Transverse colon (tissue), 4 donors: ENCODE measurements at regions not wholly inside any gene's neighbourhood (a gene's known extent, or its start where the extent isn't known, plus 50 kb on each side); places are given as distances from the start of the nearest gene placed in this dataset.
A peak's percentile ranks its signal among the peaks of the same experiment; 100 is the strongest.

Experiments
- DNase-seq: peaks from one replicate; pipeline ENCODE4 v3.0.0-alpha.2; 2019
- H3K27ac ChIP-seq, 4 donors: fragments of 200-600 bp; sonication (generic); 2 replicates each; pipeline ENCODE4 v1.5.1; 2016 to 2018; ENCODE audit warnings: inconsistent platforms in 4 of 4
- H3K27me3 ChIP-seq: fragments of 200-600 bp; sonication (generic); 2 replicates; pipeline ENCODE4 v1.5.1; 2017; ENCODE audit warnings: inconsistent platforms
- H3K36me3 ChIP-seq, 4 donors: fragments of 200-600 bp; sonication (generic); 2 replicates each; pipeline ENCODE4 v1.5.1; 2017 to 2019; ENCODE audit warnings: inconsistent platforms in 4 of 4
- H3K4me1 ChIP-seq, 4 donors: fragments of 200-600 bp; sonication (generic); 2 replicates each; pipeline ENCODE4 v1.5.1; 2017 to 2020; ENCODE audit warnings: inconsistent platforms in 4 of 4
- H3K4me3 ChIP-seq, 4 donors: fragments of 200-600 bp; sonication (generic); 1 replicate in 1 of 4; 2 replicates in 3 of 4; pipeline versions ENCODE4 v1.5.1 to v1.6.1; 2017 to 2019; ENCODE audit warnings: inconsistent platforms in 4 of 4
- H3K9me3 ChIP-seq, 2 donors: fragments of 200-600 bp; sonication (generic); 2 replicates each; pipeline ENCODE4 v1.5.1; 2017 to 2019; ENCODE audit warnings: inconsistent platforms in 2 of 2
- EP300 ChIP-seq: sonication (generic); formaldehyde crosslinking; IDR thresholded peaks from one replicate; pipeline ENCODE4 v1.6.1; 2017; ENCODE audit warnings: antibody characterized with exemption, low read depth
- POLR2A ChIP-seq: fragments of 450-650 bp; IDR thresholded peaks from one replicate; pipeline ENCODE4 v1.6.1; 2016; ENCODE audit warnings: antibody characterized with exemption, mild to moderate bottlenecking, moderate library complexity
- POLR2AphosphoS5 ChIP-seq, 3 donors: sonication (generic); formaldehyde crosslinking; IDR thresholded peaks; one replicate each; pipeline ENCODE4 v1.6.1; 2016; ENCODE audit warnings: antibody characterized with exemption in 3 of 3
- WGBS, 2 donors: methylation state at CpG; one replicate each; pipeline ENCODE4 v1.1.5; 2018; ENCODE audit warnings: low coverage in 1 of 2; 5-methylcytosine and 5-hydroxymethylcytosine counted together
- in situ Hi-C, 4 donors: fragments of 200-750 bp; cut with MboI; loops; one replicate each; pipeline versions ENCODE4 v1.15.0 to v1.15.1; 2017; ENCODE audit warnings: low sequenced_read_pairs in 3 of 4, low pct_ligation_motif_present in 1 of 4, low pct_unique_long_range_greater_than_20kb in 1 of 4
- intact Hi-C: fragments of 100-400 bp; cut with DNase I; formaldehyde crosslinking; loops from one replicate; pipeline ENCODE4 v1.15.1; 2023; ENCODE audit warnings: low total_unique reads
- TF ChIP-seq, protein P1 (sequence below), 5 experiments: fragments of 200-600 bp in 3 of 5; fragments of 450-650 bp in 2 of 5; sonication (generic) in 3 of 5; IDR thresholded peaks; 1 replicate in 2 of 5; 2 replicates in 3 of 5; pipeline ENCODE4 v1.5.1; 2016 to 2017; ENCODE audit warnings: antibody characterized with exemption in 5 of 5, inconsistent platforms in 3 of 5, mild to moderate bottlenecking in 2 of 5, moderate library complexity in 1 of 5

DNA sequence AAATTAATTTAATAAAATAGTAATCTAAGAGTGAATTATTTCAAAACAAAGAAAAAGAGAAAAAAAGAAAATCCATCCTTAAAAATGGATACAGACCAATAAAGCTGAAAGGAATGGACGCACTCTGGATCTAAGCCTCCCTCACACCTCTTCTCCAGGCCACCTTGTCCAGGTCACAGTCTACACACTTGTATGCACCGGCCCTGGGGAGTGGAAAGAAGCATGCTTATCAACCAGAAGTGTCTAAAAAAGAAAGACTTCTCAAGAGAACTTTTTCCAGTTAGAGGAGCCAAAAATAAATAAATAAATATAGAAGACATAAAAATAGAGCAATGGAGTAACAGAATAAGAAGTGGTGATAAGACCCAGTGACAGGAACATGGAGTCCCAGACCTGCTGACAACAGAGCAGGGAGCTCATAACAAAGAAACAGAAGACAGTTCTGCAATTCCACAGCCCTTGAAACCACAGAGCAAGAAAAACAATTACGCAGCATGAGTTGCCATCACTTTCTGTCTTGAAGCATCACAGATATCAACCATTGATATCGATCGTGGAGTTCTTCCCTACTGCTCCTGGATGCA, 311.7 kb upstream of the NFE2L3 start:
- H3K4me1 ChIP-seq: peaks cover 0 to 5% (median 2%) of the 10 kb centered on the region in 4 donors
- H3K27ac ChIP-seq: peak overlapping the region; percentile 23 to 85 (median 44)
- no peaks in the 10 kb centered on the region for H3K9me3 ChIP-seq
- WGBS, 2 donors: 81 to 88% methylated on average over 5 of the region's 5 CpGs
- no peak overlapping the region for H3K4me3 ChIP-seq
- TF ChIP-seq, protein P1, sequence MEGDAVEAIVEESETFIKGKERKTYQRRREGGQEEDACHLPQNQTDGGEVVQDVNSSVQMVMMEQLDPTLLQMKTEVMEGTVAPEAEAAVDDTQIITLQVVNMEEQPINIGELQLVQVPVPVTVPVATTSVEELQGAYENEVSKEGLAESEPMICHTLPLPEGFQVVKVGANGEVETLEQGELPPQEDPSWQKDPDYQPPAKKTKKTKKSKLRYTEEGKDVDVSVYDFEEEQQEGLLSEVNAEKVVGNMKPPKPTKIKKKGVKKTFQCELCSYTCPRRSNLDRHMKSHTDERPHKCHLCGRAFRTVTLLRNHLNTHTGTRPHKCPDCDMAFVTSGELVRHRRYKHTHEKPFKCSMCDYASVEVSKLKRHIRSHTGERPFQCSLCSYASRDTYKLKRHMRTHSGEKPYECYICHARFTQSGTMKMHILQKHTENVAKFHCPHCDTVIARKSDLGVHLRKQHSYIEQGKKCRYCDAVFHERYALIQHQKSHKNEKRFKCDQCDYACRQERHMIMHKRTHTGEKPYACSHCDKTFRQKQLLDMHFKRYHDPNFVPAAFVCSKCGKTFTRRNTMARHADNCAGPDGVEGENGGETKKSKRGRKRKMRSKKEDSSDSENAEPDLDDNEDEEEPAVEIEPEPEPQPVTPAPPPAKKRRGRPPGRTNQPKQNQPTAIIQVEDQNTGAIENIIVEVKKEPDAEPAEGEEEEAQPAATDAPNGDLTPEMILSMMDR (IDR thresholded peaks at IDR 0.05): no peak
- TF ChIP-seq EP300 (peak; percentile 74), POLR2AphosphoS5 (IDR thresholded peaks at IDR 0.05) (peak in 2 of 3 donors; percentile 57 to 87), POLR2A (no peak)
- H3K27me3 ChIP-seq: no peaks in the 10 kb centered on the region
- in situ Hi-C loops (loop anchor here in 3 of 4 donors (10.0 to 25.0 kb wide), 6 partner anchors 178 to 586 kb away; no protein-coding TSS in a partner anchor), intact Hi-C loops (loop anchor here (5.0 kb wide), 1 partner anchor 1577 kb away; no protein-coding TSS in a partner anchor)
- H3K36me3 ChIP-seq: no peaks in the 10 kb centered on the region
- no peak for DNase-seq

DNA sequence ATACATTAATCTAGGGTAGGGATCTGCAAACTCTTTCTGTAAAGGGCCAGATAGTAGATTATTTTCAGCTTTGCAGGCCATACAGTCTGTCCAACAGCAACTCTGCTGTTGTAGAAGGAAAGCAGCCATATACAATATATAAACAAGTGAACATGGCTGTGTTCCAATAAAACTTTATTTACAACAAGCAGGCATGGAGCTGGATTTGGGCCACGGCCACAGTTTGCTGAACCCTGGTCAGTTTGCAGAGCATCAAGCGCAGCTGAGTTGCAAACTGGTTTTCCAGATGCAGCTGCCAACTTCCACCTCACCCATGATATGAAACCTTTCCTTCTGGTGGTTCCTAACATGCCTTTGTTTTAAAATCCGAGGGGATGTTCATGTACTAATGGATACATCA, 310.4 kb upstream of the NFE2L3 start:
- H3K36me3 ChIP-seq: no peaks in the 10 kb centered on the region
- H3K4me1 ChIP-seq: peaks cover 0 to 12% (median 2%) of the 10 kb centered on the region in 4 donors
- H3K27ac ChIP-seq: peak overlapping the region; percentile 21 to 85 (median 28)
- intact Hi-C loops (loop anchor here (5.0 kb wide), 1 partner anchor 1576 kb away; no protein-coding TSS in a partner anchor), in situ Hi-C loops (loop anchor here in 3 of 4 donors (10.0 to 25.0 kb wide), 6 partner anchors 179 to 587 kb away; no protein-coding TSS in a partner anchor)
- no peaks in the 10 kb centered on the region for H3K9me3 ChIP-seq
- H3K27me3 ChIP-seq: no peaks in the 10 kb centered on the region
- H3K4me3 ChIP-seq: no peak overlapping the region
- no peak for DNase-seq
- 66% methylated on average over 3 of the region's 3 CpGs; no CpG with 5 or more reads in 1 of the 2 donors for WGBS, 2 donors
- no peak for TF ChIP-seq POLR2A
- no peak for TF ChIP-seq EP300
- TF ChIP-seq POLR2AphosphoS5 (IDR thresholded peaks at IDR 0.05): no peak
- TF ChIP-seq, protein P1 (IDR thresholded peaks at IDR 0.05): no peak

DNA sequence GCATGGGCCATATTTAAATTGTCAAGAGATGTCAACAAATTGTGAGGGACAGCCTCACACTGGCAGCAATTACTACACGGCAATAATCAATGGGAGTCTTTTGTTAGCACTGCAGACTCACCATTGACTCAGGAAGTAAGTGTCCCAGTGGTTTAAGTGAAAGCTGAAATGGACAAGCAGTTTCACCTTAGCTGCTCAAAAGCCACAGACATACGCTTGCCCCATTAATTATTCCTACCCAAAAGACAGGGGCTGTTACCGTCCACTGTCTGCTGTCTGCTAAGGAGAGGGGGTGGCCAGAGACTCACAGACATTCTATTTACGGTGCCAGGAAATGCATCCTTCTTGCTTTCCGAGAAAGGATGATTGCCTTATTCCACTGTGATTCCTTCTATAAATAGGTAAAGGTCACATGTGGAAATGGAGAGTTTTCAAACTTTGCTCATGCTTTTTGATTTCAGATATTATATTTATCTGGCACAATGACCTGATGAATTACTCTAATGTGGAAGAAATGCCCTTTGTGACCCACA, 309.7 kb upstream of the NFE2L3 start:
- peaks cover 0 to 19% (median 2%) of the 10 kb centered on the region in 4 donors for H3K4me1 ChIP-seq
- no peak overlapping the region for H3K4me3 ChIP-seq
- in situ Hi-C loops: loop anchor here in 3 of 4 donors (10.0 to 25.0 kb wide), 6 partner anchors 180 to 587 kb away; no protein-coding TSS in a partner anchor
- no peaks in the 10 kb centered on the region for H3K27me3 ChIP-seq
- no peaks in the 10 kb centered on the region for H3K36me3 ChIP-seq
- no peaks in the 10 kb centered on the region for H3K9me3 ChIP-seq
- intact Hi-C loops: loop anchor here (5.0 kb wide), 1 partner anchor 1575 kb away; no protein-coding TSS in a partner anchor
- peak overlapping the region; percentile 21 to 85 (median 26) for H3K27ac ChIP-seq
- no peak for DNase-seq
- 50 to 70% methylated on average over 2 to 5 of the region's 5 CpGs for WGBS, 2 donors
- TF ChIP-seq EP300 (peak; percentile 6), POLR2AphosphoS5 (IDR thresholded peaks at IDR 0.05) (peak in 1 of 3 donors; percentile 46)
- TF ChIP-seq, protein P1 (IDR thresholded peaks at IDR 0.05): no peak

DNA sequence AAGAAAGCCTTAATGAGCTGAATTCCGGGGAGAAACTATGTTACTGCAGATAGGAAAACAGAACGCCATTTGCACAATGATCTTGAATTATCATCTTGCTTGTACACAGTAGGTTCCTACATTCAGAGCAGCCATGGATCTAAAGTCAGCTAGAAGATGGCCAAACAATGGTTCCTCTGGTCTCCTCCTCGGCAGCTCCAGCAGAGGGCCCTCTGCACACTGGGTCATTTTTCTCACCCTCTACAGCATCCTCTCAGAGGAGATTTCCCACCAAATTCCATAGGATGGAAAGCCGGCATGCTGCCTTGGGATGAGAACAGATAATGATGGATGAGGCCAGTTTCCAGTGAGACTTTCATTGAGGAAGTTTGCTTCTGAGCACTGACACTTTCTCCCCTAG, 308.5 kb upstream of the NFE2L3 start:
- in situ Hi-C loops (loop anchor here in 3 of 4 donors (10.0 to 25.0 kb wide), 6 partner anchors 181 to 589 kb away; no protein-coding TSS in a partner anchor), intact Hi-C loops (loop anchor here (5.0 kb wide), 1 partner anchor 1574 kb away; no protein-coding TSS in a partner anchor)
- 75 to 96% methylated on average over 4 of the region's 4 CpGs for WGBS, 2 donors
- Histone ChIP-seq H3K36me3 (no peaks in the 10 kb centered on the region), H3K27ac (peak overlapping the region in 1 of 4 donors; percentile 85), H3K9me3 (no peaks in the 10 kb centered on the region), H3K27me3 (no peaks in the 10 kb centered on the region), H3K4me1 (peaks cover 0 to 29% (median 9%) of the 10 kb centered on the region in 4 donors), H3K4me3 (no peak overlapping the region)
- no peak for DNase-seq
- no peak for TF ChIP-seq POLR2A
- TF ChIP-seq, protein P1 (IDR thresholded peaks at IDR 0.05): no peak
- TF ChIP-seq POLR2AphosphoS5 (IDR thresholded peaks at IDR 0.05): no peak
- no peak for TF ChIP-seq EP300
